Retinal pigment epithelial cell (primary cell): ENCODE measurements at regions not wholly inside any gene's neighbourhood (a gene's known extent, or its start where the extent isn't known, plus 50 kb on each side); places are given as distances from the start of the nearest gene placed in this dataset.

Source experiments
- DNase-seq: peaks from one replicate; pipeline ENCODE4 v3.0.0-alpha.2; 2010; ENCODE audit warnings: low read depth
- H3K4me3 ChIP-seq: 2 replicates; pipeline ENCODE4 v1.5.1; 2011; ENCODE audit warnings: mild to moderate bottlenecking, low read length, control low read depth, moderate library complexity
- TF ChIP-seq, protein P1 (sequence below): conservative IDR thresholded peaks from 2 replicates; pipeline ENCODE4 v1.5.1; 2011; ENCODE audit warnings: low read depth, low read length, control low read depth, inconsistent platforms

DNA sequence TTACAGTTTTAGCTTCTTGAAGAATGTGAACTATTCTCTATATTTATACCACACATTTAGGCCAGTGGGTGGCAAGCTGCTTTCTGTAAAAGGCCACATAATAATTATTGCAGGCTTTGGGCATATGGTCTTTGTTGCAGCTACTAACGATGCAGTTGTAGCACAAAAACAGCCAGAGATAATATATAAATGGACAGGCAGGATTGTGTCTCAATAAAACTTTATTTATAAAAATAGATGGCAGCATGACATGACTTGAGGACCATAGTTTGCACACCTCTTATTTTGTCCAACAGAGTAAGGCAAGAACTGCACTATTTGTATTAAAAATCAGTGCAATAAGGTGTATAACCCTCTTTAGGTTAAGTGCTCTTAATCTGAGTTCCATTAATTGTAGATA, 415.0 kb downstream of the ANXA1 start:
- TF ChIP-seq, protein P1, sequence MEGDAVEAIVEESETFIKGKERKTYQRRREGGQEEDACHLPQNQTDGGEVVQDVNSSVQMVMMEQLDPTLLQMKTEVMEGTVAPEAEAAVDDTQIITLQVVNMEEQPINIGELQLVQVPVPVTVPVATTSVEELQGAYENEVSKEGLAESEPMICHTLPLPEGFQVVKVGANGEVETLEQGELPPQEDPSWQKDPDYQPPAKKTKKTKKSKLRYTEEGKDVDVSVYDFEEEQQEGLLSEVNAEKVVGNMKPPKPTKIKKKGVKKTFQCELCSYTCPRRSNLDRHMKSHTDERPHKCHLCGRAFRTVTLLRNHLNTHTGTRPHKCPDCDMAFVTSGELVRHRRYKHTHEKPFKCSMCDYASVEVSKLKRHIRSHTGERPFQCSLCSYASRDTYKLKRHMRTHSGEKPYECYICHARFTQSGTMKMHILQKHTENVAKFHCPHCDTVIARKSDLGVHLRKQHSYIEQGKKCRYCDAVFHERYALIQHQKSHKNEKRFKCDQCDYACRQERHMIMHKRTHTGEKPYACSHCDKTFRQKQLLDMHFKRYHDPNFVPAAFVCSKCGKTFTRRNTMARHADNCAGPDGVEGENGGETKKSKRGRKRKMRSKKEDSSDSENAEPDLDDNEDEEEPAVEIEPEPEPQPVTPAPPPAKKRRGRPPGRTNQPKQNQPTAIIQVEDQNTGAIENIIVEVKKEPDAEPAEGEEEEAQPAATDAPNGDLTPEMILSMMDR: no peak
- no peak for DNase-seq

DNA sequence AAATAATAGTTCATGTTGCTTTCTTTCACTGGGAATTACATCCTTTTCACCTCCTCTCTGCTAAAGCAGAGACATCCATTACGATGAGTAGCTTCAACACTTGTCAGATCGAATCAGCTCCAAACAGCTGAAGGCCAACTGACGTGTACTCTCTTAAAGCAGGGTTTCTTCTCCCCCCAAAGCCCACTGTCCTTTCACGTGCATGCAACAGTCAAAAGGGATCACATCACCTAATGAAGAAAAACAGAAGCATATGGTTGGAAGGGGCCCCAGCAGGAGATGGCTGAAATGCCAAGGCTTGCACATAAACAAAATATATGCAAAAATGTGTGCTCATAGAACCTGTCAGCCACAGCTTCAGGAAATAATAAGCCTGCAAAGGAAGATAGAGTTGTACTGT, 421.6 kb downstream of the ANXA1 start:
- no peak overlapping the region for H3K4me3 ChIP-seq
- TF ChIP-seq, protein P1: no peak
- no peak for DNase-seq

More for the DNA sequence above, 415.0 kb downstream of the ANXA1 start:
- no peak overlapping the region for H3K4me3 ChIP-seq

DNA sequence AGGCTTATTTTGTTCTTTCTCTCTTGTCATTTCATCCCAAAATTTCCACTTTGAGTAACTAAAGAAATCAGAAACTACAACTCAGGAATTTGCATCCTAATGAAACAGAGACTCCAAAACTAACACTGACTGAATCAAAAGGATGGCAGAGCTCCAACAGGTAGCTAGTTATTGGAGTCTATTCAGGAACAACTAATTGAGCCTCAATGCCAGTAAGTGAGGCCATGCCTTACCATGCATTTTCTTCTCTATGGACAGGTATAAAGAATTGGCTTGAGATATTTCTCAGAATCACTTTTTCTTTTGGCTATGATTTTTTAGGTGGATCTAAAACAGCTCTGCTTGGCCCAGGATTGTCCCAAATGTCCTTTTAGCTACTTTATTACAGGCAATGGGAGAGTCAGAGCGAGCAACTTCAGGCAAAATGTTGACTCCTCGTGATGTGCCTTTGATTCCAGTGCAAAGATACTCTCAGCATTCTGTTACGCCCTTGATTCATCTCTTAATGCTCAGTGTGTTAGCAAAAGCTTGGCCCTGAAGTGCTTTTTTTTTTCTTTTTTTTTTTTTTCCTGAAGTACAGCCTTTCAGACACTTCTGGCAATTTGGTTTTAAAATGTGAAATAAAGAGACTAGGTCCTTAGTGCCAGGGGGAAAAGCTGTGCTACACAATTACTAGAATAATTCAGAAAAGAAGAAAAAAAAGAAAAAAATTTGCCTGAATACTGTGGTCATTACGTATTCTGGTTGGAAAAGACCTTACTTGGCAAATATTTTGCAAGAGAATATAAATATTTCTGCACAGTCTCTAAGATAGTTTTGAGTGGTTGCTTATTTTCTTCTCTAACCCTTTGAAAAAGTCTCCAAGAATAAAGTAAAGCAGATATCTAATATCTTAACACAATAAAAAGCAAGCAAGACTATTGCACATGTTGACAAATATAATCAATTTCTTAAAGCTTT, 423.7 kb downstream of the ANXA1 start:
- TF ChIP-seq, protein P1: no peak
- DNase-seq: no peak
- H3K4me3 ChIP-seq: no peak overlapping the region

DNA sequence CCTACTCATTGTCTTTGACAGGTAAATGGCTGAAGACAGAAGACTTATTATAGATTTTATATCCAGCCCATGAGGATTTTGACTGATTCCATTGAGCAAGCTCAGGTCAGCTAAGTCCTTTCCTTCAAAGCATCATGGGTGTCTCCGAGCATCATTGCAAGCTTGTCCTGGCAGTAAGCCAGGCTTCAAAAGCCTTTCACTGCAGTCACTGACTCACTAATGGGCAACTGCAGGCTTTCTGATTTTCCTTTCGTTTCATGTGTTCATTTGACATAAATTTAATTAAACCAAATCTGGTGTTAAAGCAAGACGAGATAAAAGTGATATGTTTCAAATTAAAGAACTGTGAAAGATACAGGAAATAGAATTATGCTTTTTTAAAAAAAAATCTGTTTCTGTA, 426.2 kb downstream of the ANXA1 start:
- DNase-seq: peak; percentile 87
- TF ChIP-seq, protein P1: no peak
- H3K4me3 ChIP-seq: no peak overlapping the region

DNA sequence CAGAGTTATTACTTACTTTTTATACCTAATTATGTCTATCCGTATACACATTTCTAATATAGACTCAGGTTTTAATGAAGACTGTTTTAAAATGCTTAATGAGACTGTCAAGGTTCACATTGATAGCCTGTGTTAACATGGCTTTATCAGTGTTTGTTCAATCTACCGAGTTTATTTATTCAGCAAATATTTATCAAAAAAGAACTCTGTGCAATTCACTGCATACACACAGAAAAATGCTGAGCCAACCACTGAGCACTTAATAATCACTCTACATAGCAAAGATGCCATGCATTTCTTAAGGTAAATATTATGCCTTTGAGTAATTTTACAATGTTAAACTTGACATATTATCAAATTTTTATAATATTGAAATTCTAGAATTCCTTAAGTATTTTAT, 428.2 kb downstream of the ANXA1 start:
- no peak for DNase-seq
- TF ChIP-seq, protein P1: no peak
- H3K4me3 ChIP-seq: no peak overlapping the region

DNA sequence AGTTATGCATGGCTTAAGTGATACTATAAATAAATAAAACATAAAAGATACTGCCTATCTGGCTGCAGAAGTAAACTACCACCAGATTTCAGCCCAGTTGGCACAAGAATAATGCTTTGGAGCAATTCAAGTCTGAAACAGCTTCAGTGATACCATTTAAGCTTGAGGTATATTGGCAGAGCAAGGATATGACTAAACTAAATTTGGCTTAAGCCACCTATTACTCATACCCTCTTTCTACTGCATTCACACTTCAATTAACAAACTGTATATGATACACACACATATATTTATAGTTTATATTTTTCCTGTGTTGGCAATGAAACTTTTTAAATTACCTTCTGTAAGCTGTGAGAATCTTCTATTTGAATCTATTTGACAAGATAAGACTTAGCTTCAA, 431.9 kb downstream of the ANXA1 start:
- TF ChIP-seq, protein P1: no peak
- peak; percentile 64 for DNase-seq
- no peak overlapping the region for H3K4me3 ChIP-seq

DNA sequence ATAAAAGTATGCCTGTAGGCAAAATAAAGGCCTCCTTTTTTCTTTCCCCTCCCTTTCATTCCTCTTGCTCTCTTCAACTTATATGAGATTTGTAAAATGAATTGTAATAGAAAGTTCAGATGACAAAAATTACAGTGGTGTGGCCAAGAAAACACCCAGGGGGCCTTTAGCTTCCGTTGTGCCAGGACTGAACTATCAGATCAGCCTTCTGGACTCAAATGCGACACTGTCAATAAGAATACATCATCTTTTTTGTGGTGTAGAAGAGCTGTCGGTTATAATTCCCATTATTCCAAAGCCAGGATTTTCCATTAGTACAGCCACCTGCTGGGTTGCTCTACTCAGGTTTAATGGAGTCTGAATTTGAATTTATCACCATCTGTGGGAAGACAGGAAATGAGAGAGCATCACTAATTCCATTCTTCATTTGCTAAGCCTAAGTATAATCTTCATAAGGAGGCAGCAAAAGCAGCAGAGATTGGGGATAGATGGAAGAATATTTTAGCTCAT, 443.4 kb downstream of the ANXA1 start:
- DNase-seq: no peak
- TF ChIP-seq, protein P1: no peak
- no peak overlapping the region for H3K4me3 ChIP-seq
